Adrenal gland (tissue), 5 donors: ENCODE measurements at regions not wholly inside any gene's neighbourhood (a gene's known extent, or its start where the extent isn't known, plus 50 kb on each side); places are given as distances from the start of the nearest gene placed in this dataset.

Source experiments
- POLR2A ChIP-seq, 2 donors: fragments of 450-650 bp; IDR thresholded peaks; one replicate each; pipeline ENCODE4 v1.6.1; 2017; ENCODE audit warnings: antibody characterized with exemption in 2 of 2, mild to moderate bottlenecking in 2 of 2, moderate library complexity in 1 of 2
- TF ChIP-seq, protein P1 (sequence below), 6 experiments: fragments of 450-650 bp in 4 of 6; fragments of 200-600 bp in 2 of 6; sonication (generic) in 1 of 6; IDR thresholded peaks; 1 replicate in 5 of 6; 2 replicates in 1 of 6; pipeline versions ENCODE4 v1.5.1 to v1.8.0; 2016 to 2021; ENCODE audit warnings: antibody characterized with exemption in 6 of 6, mild to moderate bottlenecking in 2 of 6, moderate library complexity in 1 of 6
- donor health status: DM: no; HTN: no; CAD: no.

DNA sequence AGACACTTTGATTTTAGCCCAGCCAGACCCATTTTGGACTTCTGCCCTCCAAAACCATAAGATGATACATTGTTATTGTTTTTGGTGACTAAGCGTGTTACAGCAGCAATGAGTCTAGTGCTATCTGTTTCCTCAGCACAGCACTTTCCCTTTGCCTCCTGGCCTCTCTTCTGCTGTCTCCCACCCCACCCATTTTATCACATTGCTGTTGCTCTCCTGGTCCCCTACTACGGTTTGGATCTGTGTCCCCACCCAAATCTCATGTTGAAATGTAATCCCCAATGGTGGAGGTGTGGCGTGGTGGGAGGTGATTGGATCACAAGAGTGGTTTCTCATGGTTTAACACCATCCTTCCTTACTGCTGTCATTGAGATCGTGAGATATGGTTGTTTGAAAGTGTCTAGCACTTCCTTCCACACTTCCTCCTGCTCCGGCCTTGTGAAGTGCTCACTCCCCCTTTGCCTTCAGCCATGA, 59.8 kb upstream of the CD82 start:
- TF ChIP-seq, protein P1, sequence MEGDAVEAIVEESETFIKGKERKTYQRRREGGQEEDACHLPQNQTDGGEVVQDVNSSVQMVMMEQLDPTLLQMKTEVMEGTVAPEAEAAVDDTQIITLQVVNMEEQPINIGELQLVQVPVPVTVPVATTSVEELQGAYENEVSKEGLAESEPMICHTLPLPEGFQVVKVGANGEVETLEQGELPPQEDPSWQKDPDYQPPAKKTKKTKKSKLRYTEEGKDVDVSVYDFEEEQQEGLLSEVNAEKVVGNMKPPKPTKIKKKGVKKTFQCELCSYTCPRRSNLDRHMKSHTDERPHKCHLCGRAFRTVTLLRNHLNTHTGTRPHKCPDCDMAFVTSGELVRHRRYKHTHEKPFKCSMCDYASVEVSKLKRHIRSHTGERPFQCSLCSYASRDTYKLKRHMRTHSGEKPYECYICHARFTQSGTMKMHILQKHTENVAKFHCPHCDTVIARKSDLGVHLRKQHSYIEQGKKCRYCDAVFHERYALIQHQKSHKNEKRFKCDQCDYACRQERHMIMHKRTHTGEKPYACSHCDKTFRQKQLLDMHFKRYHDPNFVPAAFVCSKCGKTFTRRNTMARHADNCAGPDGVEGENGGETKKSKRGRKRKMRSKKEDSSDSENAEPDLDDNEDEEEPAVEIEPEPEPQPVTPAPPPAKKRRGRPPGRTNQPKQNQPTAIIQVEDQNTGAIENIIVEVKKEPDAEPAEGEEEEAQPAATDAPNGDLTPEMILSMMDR (IDR thresholded peaks at IDR 0.05), result no peak
- TF ChIP-seq POLR2A (IDR thresholded peaks at IDR 0.05), result no peak
